Thyroid gland (tissue), 4 donors: ENCODE measurements at regions not wholly inside any gene's neighbourhood (a gene's known extent, or its start where the extent isn't known, plus 50 kb on each side); places are given as distances from the start of the nearest gene placed in this dataset.

ENCODE experiments used
- POLR2A ChIP-seq, 2 donors: fragments of 450-650 bp; IDR thresholded peaks; one replicate each; pipeline ENCODE4 v1.6.1; 2017; ENCODE audit warnings: antibody characterized with exemption in 2 of 2, mild to moderate bottlenecking in 2 of 2, moderate library complexity in 1 of 2
- TF ChIP-seq, protein P1 (sequence below), 6 experiments: fragments of 200-600 bp in 3 of 6; fragments of 450-650 bp in 3 of 6; sonication (generic) in 3 of 6; IDR thresholded peaks; one replicate each; pipeline ENCODE4 v1.5.1; 2016 to 2019; ENCODE audit warnings: antibody characterized with exemption in 6 of 6, mild to moderate bottlenecking in 2 of 6, inconsistent platforms in 1 of 6, moderate library complexity in 1 of 6

DNA sequence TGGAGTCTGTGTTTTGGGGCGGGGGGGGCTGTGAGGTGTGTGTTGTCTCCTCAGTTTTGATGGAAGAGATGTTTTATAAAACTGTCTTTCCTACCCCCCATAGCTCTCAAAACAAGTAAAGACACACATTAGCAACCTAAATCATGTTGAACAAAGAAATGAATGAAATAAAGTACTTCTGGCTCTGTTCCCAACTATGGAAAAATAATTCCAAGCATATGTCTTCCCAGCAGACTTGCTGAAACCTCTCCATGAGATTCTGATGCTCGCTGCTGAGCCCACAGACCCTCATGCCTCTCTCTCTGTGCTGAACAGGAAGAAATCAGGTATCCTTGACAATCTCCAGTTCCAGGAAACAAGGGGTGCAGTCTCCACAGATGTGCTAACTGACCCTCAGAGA lies 226.7 kb upstream of the KLHL29 start:
- TF ChIP-seq, protein P1, sequence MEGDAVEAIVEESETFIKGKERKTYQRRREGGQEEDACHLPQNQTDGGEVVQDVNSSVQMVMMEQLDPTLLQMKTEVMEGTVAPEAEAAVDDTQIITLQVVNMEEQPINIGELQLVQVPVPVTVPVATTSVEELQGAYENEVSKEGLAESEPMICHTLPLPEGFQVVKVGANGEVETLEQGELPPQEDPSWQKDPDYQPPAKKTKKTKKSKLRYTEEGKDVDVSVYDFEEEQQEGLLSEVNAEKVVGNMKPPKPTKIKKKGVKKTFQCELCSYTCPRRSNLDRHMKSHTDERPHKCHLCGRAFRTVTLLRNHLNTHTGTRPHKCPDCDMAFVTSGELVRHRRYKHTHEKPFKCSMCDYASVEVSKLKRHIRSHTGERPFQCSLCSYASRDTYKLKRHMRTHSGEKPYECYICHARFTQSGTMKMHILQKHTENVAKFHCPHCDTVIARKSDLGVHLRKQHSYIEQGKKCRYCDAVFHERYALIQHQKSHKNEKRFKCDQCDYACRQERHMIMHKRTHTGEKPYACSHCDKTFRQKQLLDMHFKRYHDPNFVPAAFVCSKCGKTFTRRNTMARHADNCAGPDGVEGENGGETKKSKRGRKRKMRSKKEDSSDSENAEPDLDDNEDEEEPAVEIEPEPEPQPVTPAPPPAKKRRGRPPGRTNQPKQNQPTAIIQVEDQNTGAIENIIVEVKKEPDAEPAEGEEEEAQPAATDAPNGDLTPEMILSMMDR (IDR thresholded peaks at IDR 0.05), result no peak
- no peak for TF ChIP-seq POLR2A (IDR thresholded peaks at IDR 0.05)
